CMK (cell line): ENCODE measurements at regions not wholly inside any gene's neighbourhood (a gene's known extent, or its start where the extent isn't known, plus 50 kb on each side); places are given as distances from the start of the nearest gene placed in this dataset.

ENCODE experiments used
- DNase-seq: peaks from one replicate; pipeline ENCODE4 v3.0.0-alpha.2; 2010; ENCODE audit warnings: low read depth

- DNase-seq, result no peak
These were observed 297.7 kb upstream of the CLNK start for GRCh38 chr4:10982305-10982704.

DNA sequence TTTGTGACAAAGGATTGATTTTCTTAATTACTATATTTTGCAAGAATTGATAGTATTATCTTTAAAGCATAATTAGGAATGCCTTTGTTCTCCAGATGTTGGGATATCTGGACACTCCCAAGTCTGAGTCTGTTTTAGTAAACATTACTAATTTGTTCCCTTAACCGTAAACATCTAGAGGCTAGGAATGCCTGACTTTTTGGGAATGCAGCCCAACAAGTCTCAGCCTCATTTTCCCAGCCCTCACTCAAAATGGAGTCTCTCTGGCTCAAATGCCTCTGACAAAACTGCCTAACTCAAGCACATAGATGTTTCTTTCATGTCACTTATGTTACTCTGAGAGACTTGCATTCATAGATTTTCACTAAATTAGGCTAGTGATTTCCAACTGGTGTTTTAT, 297.0 kb upstream of the CLNK start:
- no peak for DNase-seq

GRCh38 chr4:10981096-10981495, 296.5 kb upstream of the CLNK start:
- no peak for DNase-seq

GRCh38 chr4:10979032-10979431, 294.5 kb upstream of the CLNK start:
- DNase-seq, result no peak

DNA sequence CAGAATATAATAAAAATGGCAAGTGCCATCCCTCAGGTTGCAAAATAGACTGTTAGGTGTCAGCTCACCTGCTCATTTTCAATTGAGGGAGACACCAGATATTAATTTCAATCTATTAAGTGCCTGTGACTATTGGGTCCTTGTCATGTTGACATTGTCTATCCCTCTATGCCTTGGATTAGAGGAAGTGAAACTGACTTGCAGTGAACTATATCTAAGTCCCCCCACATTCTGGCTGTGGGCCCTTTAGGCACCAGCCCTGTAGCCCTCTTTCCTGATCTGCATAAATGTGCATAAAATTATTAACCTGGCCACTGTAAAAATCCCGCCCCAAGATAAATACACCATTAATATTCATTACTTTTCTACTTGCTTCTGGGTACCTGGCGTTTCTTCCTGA, 293.0 kb upstream of the CLNK start:
- no peak for DNase-seq

GRCh38 chr4:10974371-10974770, 289.8 kb upstream of the CLNK start:
- no peak for DNase-seq

- no peak for DNase-seq
These were observed 289.1 kb upstream of the CLNK start for GRCh38 chr4:10973686-10974085.

DNA sequence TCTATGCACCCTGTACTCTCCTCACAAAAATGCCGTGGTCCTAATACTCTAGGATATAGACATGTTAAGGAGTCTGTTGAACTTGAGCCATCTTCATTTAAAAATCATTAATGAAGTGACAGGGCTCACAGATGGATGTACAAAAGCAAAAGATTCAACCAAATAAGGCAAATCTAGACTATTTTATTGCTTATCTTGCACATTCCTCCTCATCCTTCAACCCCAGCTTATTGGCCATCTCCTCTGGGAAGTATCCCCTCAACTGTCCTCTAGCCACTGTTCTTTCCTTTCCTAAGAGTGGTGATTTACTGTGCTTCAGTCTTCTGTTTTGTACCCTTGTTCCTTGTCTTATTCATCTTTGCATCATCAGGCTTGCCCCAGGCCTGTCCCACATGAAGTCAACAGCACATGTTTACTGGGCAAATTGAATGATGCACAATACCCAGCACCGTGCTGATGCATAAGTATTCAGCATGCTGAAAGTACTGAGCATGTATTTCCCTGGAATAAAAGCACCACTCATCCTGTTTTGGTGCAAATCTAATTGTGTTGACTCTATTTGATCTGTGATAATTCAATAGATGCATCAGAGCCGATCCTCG, 287.3 kb upstream of the CLNK start:
- DNase-seq, result no peak

- DNase-seq, result no peak
These were observed 280.6 kb upstream of the CLNK start for GRCh38 chr4:10965196-10965595.

GRCh38 chr4:10963958-10964703, 279.6 kb upstream of the CLNK start:
- DNase-seq, result no peak

GRCh38 chr4:10963241-10963640, 278.7 kb upstream of the CLNK start:
- no peak for DNase-seq

DNA sequence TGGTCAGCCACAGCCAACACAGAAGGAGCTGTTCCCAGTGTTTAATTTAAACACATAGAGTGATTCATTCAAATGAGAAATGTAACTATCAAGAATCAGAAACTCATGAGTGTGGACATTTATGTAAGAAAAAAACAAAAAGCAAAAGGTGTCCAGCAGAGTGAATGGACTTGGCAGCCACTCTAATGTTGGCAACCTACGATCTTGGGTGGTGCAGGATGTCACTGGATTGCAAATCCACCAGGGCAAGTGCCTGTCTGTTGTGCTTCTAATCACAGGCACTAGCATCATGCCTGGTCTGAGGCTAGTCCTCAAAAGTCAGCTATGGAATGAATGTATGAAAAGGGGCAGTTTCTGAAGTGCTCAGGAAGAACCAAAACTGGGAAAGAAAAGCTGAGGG, 277.7 kb upstream of the CLNK start:
- no peak for DNase-seq

GRCh38 chr4:10960389-10960788, 275.8 kb upstream of the CLNK start:
- no peak for DNase-seq

DNA sequence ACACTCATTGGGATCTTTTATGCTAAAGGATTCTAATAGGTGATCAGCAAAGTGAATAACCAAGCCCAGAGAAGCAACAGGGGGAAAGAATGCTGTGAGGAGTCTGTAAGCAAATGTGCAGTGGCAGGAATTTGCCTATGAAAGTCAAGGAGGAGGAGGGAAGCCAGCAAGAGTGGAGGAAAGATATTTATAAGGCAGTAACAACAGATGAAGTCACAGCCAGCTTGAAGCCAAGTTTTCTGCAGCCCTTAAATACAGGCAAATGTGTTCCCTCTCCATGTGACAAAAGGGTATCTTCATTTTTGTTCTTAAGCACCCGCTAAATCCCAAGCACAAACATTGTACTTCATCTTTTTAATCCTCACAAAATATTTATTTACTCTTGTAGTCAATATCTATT, 275.0 kb upstream of the CLNK start:
- DNase-seq, result no peak

DNA sequence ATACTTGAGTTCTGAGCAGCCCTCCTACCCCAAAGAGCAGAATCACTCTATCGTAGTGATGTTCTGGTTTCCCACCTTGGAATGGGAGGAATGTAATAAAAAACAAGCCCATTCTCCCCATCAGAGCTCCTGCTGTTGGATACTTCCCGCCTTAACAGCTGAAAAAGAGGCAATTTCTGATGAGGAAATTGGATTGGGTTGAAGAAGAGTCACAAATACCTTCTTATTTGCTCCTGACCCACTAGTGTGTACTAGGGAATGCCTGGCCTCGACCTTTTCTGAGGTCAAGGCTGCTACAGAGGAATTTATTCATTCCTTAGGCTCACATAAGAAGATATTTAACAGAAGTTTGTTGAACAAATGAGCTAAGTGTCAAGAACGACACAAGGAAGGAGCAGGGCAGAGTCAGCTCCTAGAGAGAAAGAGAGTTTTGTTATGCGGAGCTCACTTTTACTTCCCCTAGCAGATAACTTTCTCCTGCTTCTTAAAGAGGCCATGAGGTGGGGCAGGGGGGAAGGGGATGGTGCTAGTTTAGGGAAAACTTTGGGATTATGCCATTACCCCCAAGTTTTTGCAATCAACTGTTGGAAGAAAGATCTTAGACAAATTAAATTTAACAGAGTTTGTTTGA, 273.8 kb upstream of the CLNK start:
- DNase-seq, result no peak

DNA sequence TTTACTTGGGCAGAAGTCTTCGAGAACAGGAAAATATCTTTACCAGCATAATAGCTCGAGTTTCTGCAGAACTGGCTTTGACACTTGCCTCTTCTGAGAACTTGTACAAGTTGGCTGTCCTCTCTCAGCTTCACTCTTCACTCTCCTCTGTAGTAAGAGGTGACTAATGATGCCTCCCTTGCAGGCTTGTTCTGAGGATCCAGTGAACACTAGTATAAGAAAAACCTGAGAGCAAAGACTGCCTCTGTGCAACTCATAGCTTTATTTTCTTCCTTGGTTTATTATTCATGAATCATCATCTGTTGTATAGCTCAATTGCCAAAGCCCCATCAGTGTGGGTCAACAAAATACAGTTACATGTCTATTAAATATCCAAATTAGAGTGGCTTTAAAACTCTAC, 266.7 kb upstream of the CLNK start:
- no peak for DNase-seq

DNA sequence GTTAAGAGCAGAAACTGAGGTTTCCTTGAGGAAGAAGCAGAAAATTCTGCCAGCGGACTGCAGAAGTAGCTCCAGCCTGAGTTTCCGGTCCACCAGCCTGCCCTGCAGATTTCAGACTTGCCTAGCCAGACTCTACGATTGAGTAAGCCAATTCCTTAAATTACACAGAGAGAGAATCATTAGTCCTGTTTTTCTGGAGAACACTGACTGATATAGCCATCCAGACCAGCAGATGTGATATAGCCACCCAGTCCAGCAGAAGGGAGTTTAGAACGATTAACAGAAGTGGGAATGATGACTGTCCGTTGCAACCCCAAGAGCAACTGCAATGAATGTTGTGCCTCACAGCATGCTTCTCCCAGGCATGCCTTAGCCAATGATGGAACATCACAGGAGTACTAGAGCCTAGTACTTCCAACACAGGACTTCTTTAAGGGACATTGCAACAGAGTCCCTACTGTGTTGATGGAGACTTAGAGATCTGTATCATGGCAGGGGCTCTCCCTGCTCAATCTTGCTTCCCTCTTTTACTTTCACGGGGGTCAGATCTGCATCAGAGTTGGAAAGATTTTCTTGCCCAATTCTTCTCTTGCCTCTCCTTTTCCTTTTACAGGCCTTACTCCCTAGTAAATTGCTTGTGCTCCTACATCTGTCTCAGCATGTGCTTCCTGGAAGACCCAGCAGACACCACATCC, 264.6 kb upstream of the CLNK start:
- no peak for DNase-seq

DNA sequence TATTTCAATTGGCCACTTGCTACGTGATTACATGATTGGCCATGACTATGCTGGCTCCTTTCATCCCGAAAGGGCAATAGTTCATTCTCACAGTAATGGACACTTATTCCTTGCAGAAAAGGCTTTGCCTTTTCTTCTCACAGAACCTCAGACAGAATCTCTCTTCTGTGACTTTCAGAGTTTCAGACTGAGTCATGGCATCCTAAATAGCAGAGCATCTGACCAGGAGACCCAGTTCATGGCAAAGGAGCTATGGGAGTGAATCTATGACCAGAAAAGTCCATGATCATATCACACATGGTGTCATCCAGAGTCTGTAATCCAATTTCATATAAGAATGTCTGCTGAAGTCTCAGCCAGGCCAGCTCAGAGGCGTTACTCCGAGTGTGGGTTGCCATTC, 263.3 kb upstream of the CLNK start:
- DNase-seq, result no peak

- DNase-seq, result no peak
These were observed 259.8 kb upstream of the CLNK start for GRCh38 chr4:10944321-10944720.

GRCh38 chr4:10942156-10942555, 257.6 kb upstream of the CLNK start:
- DNase-seq, result no peak

GRCh38 chr4:10929818-10930217, 245.2 kb upstream of the CLNK start:
- DNase-seq, result no peak

DNA sequence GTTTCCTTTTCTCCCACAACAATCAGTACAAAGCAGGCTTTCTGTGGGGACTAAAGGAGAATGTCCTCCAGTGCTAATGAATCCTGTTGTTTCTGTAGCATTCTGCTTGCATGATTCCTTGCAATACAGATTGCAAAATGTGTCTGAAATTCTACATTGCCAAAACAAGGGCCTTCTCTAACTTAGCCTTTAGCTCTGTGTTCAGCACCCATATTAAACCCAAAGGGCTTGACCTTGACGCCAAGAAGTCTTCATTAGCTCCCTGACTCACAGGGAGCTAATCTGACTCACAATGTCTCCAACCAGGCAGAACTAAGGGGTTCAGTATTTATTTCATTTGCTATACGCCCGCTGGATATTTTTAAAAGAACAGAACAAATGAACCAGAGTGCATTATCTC, 241.4 kb upstream of the CLNK start:
- DNase-seq, result no peak

DNA sequence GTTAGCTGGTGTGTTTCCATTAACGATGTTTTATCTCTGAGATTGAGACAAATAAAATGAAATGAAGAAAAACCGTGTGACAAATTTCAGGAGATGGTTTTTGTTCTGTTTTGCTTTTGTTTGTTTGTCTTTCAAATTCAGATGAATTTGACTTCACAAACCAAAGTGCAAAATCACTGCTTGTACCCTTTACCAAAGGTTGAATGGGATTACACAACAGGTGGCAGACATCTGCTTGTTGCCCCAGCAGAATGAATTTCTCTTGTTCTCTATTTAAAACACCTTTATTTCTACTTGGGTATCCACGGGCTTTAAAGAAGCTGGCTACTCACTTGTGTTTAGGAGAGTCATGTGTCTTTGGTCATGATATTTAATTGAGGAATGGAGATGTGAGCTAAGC, 239.7 kb upstream of the CLNK start:
- no peak for DNase-seq
